ENCODE measurements at regions not wholly inside any gene's neighbourhood (a gene's known extent, or its start where the extent isn't known, plus 50 kb on each side); places are given as distances from the start of the nearest gene placed in this dataset.

DNA sequence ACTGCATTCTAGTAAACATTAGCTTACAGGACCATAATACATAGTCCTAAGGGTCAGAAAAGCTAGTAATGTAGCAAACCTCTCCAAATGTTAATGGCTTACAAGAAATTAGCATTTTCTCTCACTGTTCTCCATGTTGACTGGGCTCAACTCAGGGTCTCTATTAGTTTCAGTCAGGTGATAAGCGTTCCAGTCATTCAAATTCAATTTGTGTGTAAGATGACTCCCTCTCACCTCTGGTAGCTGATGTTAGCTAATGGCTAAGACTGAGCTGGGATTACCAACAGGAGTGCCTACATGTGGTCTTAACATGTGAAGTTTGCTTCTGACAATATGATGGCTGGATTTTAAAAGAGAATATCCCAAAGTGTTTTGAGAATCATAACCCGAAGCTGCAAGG, 630.5 kb upstream of the USP15 start:
- DNase-seq = no peak
- no peaks in the 10 kb centered on the region for H3K9me3 Mint-ChIP-seq
- no peak overlapping the region for H3K27ac Mint-ChIP-seq
- CTCF ChIA-PET = no interaction called here
- no peaks in the 10 kb centered on the region for H3K36me3 Mint-ChIP-seq
- no peak overlapping the region for H3K4me3 Mint-ChIP-seq
- no peaks in the 10 kb centered on the region for H3K4me1 Mint-ChIP-seq
- no peaks in the 10 kb centered on the region for H3K27me3 Mint-ChIP-seq

DNA sequence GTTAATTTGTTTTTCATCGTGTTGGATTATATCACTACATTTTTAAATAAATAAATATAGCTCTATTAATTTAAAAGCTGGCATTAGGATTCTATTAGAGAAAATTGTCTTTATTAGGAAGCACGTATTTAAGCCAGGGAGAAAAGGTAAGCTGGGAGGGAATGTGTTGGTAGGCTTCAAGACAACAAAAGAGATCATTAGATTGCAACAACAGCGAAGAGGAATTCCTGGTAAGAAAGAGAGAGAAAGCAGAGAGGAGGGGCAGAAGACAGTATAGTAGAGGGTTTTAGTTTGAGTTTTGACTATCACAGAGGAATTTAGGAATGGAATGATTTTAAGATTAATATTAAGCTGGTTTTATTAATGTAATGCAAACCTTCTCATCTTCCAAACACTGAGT, 613.6 kb upstream of the USP15 start:
- Mint-ChIP-seq H3K4me3 (no peak overlapping the region), H3K27ac (no peak overlapping the region), H3K27me3 (no peaks in the 10 kb centered on the region), H3K4me1 (no peaks in the 10 kb centered on the region), H3K9me3 (no peaks in the 10 kb centered on the region), H3K36me3 (no peaks in the 10 kb centered on the region)
- DNase-seq = no peak
- CTCF ChIA-PET = interaction anchor here (1.3 kb wide), 1 partner anchor 13 kb away, joined by 4 read pairs; no protein-coding TSS in a partner anchor

DNA sequence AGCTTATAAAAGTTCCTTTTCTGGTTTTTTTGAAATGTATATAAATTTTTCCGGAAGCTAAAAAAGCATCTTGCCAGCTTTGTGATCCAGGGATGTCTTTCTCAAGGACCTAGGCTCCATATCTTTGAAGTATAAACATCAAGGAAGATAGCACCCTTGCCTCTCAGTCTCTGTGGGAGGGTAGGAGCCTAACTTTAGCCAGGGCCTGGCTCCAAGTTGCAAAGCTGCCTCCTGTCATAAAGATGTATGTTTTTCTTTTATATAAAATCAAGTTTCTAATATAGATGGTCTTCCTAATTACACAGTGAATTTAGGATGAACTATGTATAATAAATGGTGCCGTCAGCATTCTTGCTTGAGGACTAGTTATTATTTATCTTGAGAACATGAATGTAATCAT, 612.6 kb upstream of the USP15 start:
- no peaks in the 10 kb centered on the region for H3K36me3 Mint-ChIP-seq
- CTCF ChIA-PET = no interaction called here
- no peak overlapping the region for H3K27ac Mint-ChIP-seq
- no peaks in the 10 kb centered on the region for H3K9me3 Mint-ChIP-seq
- H3K27me3 Mint-ChIP-seq = no peaks in the 10 kb centered on the region
- no peaks in the 10 kb centered on the region for H3K4me1 Mint-ChIP-seq
- H3K4me3 Mint-ChIP-seq = no peak overlapping the region
- no peak for DNase-seq

DNA sequence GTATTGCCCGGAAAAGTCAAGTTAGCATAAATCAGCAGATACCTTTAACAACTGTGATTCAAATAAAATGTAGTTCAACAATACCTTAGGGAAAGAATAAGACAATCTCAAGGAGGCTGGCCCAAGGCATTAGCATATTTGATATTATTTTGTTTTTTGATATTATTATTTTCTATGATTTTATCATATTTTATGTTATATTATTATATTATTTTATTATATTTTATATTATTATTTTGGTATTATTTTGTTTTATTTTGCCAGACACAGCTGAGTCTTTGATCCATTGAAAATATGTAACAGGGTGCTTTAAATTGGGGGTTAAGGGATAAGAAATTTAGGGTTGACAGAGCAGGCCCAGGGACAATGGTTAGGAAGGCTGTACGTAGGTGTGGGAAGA, 607.9 kb upstream of the USP15 start:
- Mint-ChIP-seq H3K27me3 (no peaks in the 10 kb centered on the region), H3K36me3 (no peaks in the 10 kb centered on the region), H3K4me1 (no peaks in the 10 kb centered on the region), H3K4me3 (no peak overlapping the region), H3K9me3 (no peaks in the 10 kb centered on the region), H3K27ac (no peak overlapping the region)
- DNase-seq = no peak
- CTCF ChIA-PET = no interaction called here

DNA sequence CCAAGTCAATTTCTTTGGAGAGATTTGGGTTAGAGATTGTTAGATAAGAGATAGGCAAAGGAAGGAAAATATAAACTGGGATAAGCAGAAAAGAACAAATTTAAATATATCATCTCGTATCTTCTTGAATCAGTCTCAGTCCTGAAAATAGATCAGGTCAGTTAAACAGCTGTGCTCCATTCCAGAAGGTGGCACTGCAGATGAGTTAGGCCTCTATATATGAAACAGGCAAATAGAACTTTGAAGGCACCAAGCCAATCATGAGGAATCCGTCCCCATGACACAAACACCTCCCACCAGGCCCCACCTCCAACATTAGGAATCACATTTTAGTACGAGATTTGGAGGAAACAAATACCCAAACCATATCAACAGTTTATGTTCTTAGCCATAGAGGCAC, 605.5 kb upstream of the USP15 start:
- Mint-ChIP-seq H3K27ac (no peak overlapping the region), H3K9me3 (peaks cover 2% of the 10 kb centered on the region), H3K36me3 (no peaks in the 10 kb centered on the region), H3K4me1 (no peaks in the 10 kb centered on the region), H3K4me3 (no peak overlapping the region), H3K27me3 (no peaks in the 10 kb centered on the region)
- CTCF ChIA-PET = no interaction called here
- DNase-seq = no peak

DNA sequence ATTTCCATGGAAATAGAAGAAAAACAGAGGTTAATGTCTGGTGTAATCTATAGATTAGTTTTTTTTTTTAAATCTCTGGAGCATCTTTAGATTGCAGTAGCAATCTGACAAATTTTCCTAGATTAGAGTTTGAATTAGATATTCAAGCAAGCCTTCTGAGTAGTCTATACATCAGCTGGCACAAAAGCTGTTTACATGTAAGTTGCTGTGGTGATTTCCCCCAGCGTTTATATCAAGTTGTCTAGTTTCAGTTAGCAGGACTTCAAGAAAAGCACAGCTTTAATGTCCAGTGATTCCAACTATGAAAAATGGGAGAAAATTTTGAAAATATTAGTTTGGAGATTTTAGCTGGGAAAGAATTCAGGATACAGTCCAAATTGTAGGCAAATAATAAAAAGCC, 605.0 kb upstream of the USP15 start:
- CTCF ChIA-PET = no interaction called here
- peaks cover 2% of the 10 kb centered on the region for H3K9me3 Mint-ChIP-seq
- no peak overlapping the region for H3K27ac Mint-ChIP-seq
- H3K4me1 Mint-ChIP-seq = no peaks in the 10 kb centered on the region
- H3K4me3 Mint-ChIP-seq = no peak overlapping the region
- no peaks in the 10 kb centered on the region for H3K36me3 Mint-ChIP-seq
- H3K27me3 Mint-ChIP-seq = no peaks in the 10 kb centered on the region
- DNase-seq = no peak

DNA sequence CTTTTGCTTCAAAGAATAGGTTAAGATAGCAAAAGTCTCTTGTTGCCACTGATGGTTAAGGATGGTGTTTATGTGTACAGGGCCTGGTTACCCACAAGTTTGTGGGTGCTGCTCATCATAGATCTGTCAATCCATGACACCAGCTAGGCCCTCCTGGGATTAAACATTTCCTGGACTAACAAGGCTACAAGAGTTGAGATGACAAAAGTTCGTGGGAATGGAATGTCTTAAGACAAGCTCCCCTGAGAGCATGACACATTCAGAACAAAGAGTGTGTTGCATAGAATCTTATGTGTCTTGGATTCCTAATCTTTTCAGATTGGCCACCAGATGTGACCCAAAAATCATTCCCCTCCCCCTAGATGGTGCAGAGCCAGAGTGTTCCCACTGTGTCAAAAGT, 592.5 kb upstream of the USP15 start:
- Mint-ChIP-seq H3K27me3 (no peaks in the 10 kb centered on the region), H3K4me1 (no peaks in the 10 kb centered on the region), H3K27ac (no peak overlapping the region), H3K4me3 (no peak overlapping the region), H3K9me3 (peaks cover 17% of the 10 kb centered on the region), H3K36me3 (no peaks in the 10 kb centered on the region)
- CTCF ChIA-PET = no interaction called here
- DNase-seq = no peak

DNA sequence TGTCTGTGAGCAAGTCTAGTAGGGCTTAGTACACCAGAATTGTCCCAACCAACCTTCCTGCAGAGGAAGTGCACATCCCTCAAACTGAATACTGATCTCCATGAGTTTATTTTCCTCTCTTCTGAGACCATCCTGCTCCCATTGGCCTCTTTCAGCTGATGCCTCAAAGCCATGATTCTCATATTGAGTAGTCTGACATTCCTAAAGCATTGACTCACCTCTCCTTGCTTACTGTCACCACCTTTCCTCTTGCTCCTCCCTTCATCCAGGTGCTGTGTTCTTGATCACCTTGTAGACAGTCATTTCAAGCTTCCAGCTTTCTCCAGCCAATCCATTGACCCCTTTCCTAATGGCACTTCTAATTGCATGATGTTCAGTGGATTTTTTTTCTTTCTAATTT, 583.7 kb upstream of the USP15 start:
- Mint-ChIP-seq H3K27ac (no peak overlapping the region), H3K9me3 (peaks cover 6% of the 10 kb centered on the region), H3K4me1 (no peaks in the 10 kb centered on the region), H3K36me3 (no peaks in the 10 kb centered on the region), H3K4me3 (no peak overlapping the region), H3K27me3 (no peaks in the 10 kb centered on the region)
- CTCF ChIA-PET = no interaction called here
- DNase-seq = no peak

DNA sequence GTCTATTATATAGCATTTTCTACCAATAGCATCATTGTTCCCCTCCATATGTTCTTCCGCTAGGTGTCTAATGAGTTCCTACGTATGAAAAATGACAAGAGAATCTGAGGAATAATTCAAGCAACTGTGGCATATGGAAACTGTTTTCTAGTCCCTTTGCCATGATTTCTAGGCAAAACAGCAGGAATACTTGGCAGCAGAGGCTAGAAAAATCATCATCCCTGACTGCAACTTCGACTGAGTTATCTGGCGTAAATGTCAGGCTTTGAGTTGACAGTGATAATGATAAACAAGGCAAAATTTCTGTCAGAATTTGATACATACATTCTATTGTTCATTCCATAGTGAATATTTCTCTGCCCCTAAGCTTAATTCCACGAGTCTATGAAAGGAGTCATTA, 572.8 kb upstream of the USP15 start:
- Mint-ChIP-seq H3K36me3 (no peaks in the 10 kb centered on the region), H3K4me1 (no peaks in the 10 kb centered on the region)

DNA sequence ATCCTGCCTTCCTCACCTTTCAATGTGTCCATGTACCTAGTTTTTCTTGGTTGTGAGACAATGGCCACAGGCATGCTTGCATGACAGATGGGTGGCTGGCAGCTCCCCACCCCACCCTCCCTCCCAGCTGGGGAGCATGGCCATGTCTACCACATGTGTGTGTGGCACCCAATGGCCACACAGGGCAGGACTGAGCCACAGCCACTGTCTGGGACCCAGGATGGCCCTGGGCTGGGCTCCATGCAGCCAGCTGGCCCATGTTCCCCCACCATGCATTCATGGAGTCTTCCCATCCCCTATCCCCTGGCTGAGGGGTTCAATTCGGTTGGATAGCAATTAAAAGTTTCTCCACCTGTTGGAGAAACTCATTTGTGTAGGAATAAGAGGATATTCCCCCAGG, 566.0 kb upstream of the USP15 start:
- Mint-ChIP-seq H3K36me3 (no peaks in the 10 kb centered on the region), H3K9me3 (peaks cover 3% of the 10 kb centered on the region), H3K4me3 (no peak overlapping the region), H3K27me3 (no peaks in the 10 kb centered on the region), H3K27ac (no peak overlapping the region), H3K4me1 (no peaks in the 10 kb centered on the region)
- DNase-seq = no peak
- CTCF ChIA-PET = no interaction called here

More for the DNA sequence above, 572.8 kb upstream of the USP15 start:
- Mint-ChIP-seq H3K27me3 (no peaks in the 10 kb centered on the region), H3K4me3 (no peak overlapping the region), H3K9me3 (no peaks in the 10 kb centered on the region), H3K27ac (no peak overlapping the region)
- no peak for DNase-seq
- CTCF ChIA-PET = no interaction called here

DNA sequence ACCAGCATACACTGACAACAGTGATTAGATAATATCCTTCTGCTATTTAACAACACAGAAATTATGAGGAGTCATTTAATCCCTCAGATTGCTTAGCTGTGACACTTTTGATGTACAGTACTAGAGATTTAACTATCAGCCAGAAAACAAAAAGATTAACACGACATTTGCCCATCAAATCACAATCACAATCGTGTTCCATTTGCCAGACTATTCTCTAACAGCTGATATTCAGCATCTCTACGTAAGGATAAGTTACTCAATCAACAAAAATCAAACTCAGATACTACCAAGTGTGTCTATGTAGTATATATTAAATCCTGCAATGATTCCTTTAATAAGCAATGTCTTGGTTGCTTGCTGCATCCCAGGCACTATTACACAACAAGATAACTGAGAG, 558.7 kb upstream of the USP15 start:
- DNase-seq = no peak
- no peak overlapping the region for H3K4me3 Mint-ChIP-seq
- no peaks in the 10 kb centered on the region for H3K27me3 Mint-ChIP-seq
- CTCF ChIA-PET = no interaction called here
- H3K4me1 Mint-ChIP-seq = no peaks in the 10 kb centered on the region
- no peaks in the 10 kb centered on the region for H3K36me3 Mint-ChIP-seq
- peaks cover 2% of the 10 kb centered on the region for H3K9me3 Mint-ChIP-seq
- H3K27ac Mint-ChIP-seq = no peak overlapping the region

DNA sequence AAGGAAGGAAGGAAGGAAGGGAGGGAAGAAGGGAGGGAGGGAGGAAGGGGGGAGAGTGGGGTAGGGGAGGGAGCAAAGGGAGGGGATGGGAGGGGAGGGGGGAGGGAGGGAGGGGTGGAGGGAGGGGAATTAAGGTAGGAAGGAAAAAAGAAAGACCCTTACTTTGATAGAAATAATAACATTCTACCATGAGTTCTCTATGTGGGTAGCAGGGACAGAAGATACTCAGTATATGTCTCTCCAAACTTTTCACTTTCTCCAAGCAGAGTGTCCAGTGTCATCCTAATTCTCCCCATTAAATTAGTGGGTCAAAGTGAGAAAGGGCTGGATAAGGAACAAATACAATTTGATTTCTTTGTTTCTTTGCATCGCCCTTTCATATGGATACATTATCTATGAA, 553.4 kb upstream of the USP15 start:
- CTCF ChIA-PET = no interaction called here
- H3K4me3 Mint-ChIP-seq = no peak overlapping the region

DNA sequence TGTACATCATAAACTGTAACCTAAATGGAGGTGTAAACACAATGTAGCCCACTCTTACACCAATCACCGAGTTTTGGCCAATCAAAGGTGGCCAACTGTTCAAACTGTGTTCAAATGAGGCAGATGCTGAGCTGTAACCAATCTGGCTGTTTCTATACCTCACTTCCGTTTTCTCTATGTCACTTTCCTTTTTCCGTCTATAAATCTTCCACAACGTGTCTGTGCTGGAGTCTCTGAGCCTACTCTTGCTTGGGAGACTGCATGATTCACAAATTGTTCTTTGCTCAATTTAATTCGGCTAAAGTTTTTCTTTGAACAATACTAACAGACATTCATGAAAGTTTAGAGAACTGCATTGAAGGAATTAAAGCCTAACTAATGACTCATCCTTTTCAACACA, 547.1 kb upstream of the USP15 start:
- CTCF ChIA-PET = no interaction called here
- Mint-ChIP-seq H3K4me3 (no peak overlapping the region), H3K27ac (no peak overlapping the region), H3K9me3 (no peaks in the 10 kb centered on the region), H3K36me3 (no peaks in the 10 kb centered on the region), H3K27me3 (no peaks in the 10 kb centered on the region), H3K4me1 (no peaks in the 10 kb centered on the region)
- DNase-seq = no peak

More for the DNA sequence above, 553.4 kb upstream of the USP15 start:
- Mint-ChIP-seq H3K27me3 (no peaks in the 10 kb centered on the region), H3K36me3 (no peaks in the 10 kb centered on the region), H3K4me1 (no peaks in the 10 kb centered on the region), H3K9me3 (no peaks in the 10 kb centered on the region), H3K27ac (no peak overlapping the region)
- no peak for DNase-seq

DNA sequence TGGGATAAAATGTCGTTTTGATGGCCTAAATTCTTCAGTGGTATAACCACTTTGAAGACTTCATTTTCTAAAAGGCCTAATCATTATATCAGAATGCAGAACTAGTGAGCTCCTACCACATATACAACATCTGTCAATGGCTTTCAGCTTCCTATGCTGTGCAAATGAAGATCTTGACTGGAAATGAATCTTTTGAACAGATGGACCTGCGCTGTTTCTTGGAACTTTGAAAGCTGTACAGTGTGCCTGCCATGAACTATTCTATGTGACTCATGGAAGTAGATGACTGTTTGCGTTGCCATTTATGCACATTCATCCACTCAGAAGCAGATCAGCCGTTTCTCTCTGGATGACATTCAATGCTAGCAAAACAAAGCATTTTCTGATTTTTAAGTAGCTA, 542.2 kb upstream of the USP15 start:
- Mint-ChIP-seq H3K27ac (no peak overlapping the region), H3K4me1 (no peaks in the 10 kb centered on the region), H3K4me3 (no peak overlapping the region), H3K9me3 (peaks cover 1% of the 10 kb centered on the region), H3K36me3 (no peaks in the 10 kb centered on the region), H3K27me3 (no peaks in the 10 kb centered on the region)
- CTCF ChIA-PET = no interaction called here
- no peak for DNase-seq

DNA sequence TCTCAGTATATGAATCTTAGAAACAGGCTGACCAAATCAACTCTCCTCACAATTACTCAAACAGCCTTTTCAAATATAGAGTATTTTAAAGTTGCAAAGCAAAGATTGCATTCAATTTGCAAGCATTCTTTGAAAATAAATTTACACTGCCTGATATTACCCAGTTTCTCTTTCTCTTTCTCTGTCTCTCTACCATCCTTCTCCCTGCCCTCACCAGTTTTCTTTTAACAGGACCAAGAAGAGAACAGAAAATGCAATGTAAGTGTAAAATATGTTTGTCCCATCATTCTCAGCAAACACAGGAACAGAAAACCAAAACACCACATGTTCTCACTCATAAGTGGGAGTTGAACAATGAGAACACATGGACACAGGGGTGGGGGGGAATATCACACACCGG, 520.3 kb upstream of the USP15 start:
- Mint-ChIP-seq H3K9me3 (no peaks in the 10 kb centered on the region), H3K4me3 (no peak overlapping the region), H3K4me1 (no peaks in the 10 kb centered on the region), H3K27me3 (no peaks in the 10 kb centered on the region), H3K27ac (no peak overlapping the region), H3K36me3 (no peaks in the 10 kb centered on the region)
- CTCF ChIA-PET = no interaction called here
- no peak for DNase-seq

DNA sequence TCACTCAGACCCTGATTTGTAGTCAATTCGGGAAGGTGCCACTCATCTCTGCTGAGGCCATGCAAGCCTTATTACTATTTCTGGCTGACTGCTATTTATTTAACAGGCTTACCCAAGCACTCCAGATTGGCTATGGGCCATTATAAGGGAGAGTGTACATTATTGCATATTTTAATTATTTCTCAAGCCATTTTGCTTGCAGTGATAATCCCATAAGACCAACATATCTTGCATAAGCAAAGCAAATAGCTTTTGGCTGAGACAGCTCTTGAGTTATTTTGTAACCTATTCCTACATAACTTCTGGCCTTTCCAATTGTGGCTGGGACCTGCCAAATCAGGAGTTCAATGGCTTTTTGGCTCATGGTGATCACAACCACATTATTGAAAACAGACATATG, 509.6 kb upstream of the USP15 start:
- Mint-ChIP-seq H3K36me3 (no peaks in the 10 kb centered on the region), H3K27me3 (no peaks in the 10 kb centered on the region), H3K4me1 (no peaks in the 10 kb centered on the region), H3K9me3 (no peaks in the 10 kb centered on the region), H3K27ac (no peak overlapping the region), H3K4me3 (no peak overlapping the region)
- no peak for DNase-seq
- CTCF ChIA-PET = no interaction called here
